Activated effector memory CD4-positive, alpha-beta T cell treated with Interleukin-2 at 50 U/mL for 16 hours (primary cell): ENCODE measurements at regions not wholly inside any gene's neighbourhood (a gene's known extent, or its start where the extent isn't known, plus 50 kb on each side); places are given as distances from the start of the nearest gene placed in this dataset.

Source experiments
- DNase-seq: peaks from one replicate; pipeline ENCODE4 v3.0.0-alpha.2; 2020

GRCh38 chrY:15702131-15702530 is 1177.8 kb downstream of the NLGN4Y start:
- no peak for DNase-seq

DNA sequence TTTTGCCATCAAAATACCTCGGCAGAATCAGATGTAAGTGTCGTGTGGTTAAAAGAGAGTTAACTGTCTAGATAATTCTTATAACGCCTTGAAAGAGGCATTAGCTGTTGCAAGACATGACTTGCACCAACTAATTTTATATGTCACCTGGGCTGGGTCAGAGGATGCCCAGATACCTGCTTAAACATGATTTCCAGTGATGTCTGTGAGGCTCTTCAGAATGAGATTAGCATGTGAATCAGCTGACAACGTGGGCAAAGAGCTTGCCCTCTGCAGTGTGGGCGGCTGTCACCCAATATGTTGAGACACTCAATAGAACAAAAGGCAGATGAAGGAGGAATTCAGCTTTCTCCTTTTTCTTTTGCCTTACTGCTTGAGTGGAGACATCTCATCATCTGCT is 1180.6 kb downstream of the NLGN4Y start:
- DNase-seq: no peak

- no peak for DNase-seq
Observed at GRCh38 chrY:15749533-15750433, 1225.5 kb downstream of the NLGN4Y start.

- no peak for DNase-seq
Observed at GRCh38 chrY:15751001-15751400, 1226.7 kb downstream of the NLGN4Y start.

DNA sequence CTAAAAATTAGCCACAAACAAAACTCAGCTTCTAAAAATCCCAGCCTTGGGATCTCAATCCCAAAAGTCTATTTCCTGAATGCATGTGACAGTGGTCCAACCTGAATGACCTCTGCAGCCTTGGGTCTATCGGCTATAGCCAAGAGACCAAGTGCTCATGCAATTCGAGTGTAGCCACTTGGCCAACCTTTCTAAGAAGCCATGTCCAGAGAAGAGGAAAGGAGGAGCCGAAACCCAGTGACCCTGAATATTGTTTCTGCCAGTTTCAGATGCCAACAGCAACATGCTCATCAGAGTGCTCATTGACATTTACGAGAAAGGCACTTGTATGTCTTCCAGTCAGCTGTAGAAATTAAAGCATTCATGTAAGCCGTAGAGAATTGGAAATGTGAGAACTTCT is 1231.9 kb downstream of the NLGN4Y start:
- no peak for DNase-seq

DNA sequence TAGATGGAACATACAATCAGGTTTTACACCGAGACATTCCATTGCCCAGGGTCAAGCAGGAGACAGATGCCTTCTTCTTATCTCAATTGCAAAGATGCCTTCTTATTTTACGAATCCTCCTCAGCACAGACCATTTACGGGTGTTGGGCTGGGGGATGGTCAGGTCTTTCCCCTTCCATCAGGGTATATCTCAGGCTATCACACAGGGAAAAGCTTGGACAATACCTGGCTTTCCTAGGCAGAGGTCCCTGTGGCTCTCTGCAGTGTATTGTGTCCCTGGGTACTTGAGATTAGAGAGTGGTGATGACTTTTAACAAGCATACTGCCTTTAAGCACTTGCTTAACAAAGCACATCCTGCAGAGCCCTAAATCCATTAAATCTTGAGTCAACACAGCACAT is 1249.2 kb downstream of the NLGN4Y start:
- DNase-seq: no peak

- DNase-seq: no peak
Observed at GRCh38 chrY:15775880-15776279, 1251.6 kb downstream of the NLGN4Y start.

DNA sequence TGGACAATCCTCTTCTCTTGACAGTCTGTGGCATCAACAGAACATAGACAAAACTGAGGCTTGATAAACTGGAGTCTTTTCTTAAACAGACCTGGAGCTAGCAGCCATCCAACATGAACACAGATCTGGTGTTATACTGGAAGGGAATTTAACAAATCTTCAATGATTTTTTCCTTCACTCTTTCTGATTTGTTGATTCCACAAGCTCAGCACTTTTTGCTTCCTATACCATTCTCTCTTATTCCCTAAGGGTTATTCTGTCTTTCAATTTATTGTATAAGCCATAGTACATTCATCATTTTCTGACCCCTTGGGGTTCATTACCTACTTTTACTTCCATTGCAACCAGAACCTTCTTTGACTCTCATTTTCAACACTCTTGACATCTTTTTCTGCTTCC is 1255.6 kb downstream of the NLGN4Y start:
- DNase-seq: no peak

GRCh38 chrY:15800021-15800420 is 1275.7 kb downstream of the NLGN4Y start:
- DNase-seq: no peak

GRCh38 chrY:15805985-15806384 is 1281.7 kb downstream of the NLGN4Y start:
- DNase-seq: no peak

GRCh38 chrY:15814241-15814640 is 1289.9 kb downstream of the NLGN4Y start:
- DNase-seq: no peak
